ENCODE measurements at regions not wholly inside any gene's neighbourhood (a gene's known extent, or its start where the extent isn't known, plus 50 kb on each side); places are given as distances from the start of the nearest gene placed in this dataset.
"Not testable (repeated sequence)": the region's sequence is repeated elsewhere in the genome, so short reads cannot be mapped to it uniquely, and the experiment has no call there.

GRCh38 chr6:80508885-80509630 lies 402.6 kb downstream of the BCKDHB start:
- DNase-seq, result no peak

- no peak for DNase-seq
Measured at GRCh38 chr6:80504882-80505281, 398.4 kb downstream of the BCKDHB start.

DNA sequence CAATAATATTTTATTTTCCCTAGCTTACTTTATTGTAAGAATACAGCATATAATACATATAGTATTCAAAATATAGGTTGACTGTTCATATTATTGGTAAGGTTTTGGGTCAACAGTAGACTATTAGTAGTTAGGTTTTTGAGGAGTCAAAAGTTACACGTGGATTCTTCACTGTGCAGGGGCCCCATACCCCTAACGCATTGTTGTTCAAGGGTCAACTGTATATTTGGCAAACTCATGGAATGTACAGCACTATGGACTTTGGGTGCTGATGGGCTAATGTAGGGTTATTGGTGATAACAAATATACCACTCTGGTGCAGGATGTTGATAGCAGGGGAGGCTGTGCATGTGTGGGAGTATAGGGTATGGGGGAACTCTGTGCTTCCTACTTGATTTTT lies 397.2 kb downstream of the BCKDHB start:
- no peak for DNase-seq

GRCh38 chr6:80502871-80503270 lies 396.4 kb downstream of the BCKDHB start:
- DNase-seq, result no peak

- DNase-seq, result no peak
Measured at GRCh38 chr6:80501636-80502035, 395.2 kb downstream of the BCKDHB start.

DNA sequence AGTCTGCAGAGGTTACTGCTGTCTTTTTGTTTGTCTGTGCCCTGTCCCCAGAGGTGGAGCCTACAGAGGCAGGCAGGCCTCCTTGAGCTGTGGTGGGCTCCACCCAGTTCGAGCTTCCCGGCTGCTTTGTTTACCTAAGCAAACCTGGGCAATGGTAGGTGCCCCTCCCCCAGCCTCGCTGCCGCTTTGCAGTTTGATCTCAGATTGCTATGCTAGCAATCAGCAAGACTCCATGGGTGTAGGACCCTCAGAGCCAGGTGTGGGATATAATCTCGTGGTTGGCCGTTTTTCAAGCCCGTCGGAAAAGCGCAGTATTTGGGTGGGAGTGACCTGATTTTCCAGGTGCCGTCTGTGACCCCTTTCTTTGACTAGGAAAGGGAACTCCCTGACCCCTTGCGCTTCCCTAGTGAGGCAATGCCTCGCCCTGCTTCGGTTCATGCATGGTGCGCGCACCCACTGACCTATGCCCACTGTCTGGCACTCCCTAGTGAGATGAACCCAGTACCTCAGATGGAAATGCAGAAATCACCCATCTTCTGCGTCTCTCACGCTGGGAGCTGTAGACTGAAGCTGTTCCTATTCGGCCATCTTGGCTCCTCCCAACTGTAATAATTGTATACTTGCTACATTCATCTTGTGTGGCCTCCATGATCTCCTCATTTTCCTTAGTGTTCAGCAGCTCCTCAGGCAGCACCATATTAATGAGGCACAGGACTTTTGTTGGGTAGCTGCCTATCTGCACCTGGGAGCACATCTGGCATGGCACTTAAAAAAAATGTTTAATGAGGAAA lies 391.4 kb downstream of the BCKDHB start:
- not testable (repeated sequence) for DNase-seq

DNA sequence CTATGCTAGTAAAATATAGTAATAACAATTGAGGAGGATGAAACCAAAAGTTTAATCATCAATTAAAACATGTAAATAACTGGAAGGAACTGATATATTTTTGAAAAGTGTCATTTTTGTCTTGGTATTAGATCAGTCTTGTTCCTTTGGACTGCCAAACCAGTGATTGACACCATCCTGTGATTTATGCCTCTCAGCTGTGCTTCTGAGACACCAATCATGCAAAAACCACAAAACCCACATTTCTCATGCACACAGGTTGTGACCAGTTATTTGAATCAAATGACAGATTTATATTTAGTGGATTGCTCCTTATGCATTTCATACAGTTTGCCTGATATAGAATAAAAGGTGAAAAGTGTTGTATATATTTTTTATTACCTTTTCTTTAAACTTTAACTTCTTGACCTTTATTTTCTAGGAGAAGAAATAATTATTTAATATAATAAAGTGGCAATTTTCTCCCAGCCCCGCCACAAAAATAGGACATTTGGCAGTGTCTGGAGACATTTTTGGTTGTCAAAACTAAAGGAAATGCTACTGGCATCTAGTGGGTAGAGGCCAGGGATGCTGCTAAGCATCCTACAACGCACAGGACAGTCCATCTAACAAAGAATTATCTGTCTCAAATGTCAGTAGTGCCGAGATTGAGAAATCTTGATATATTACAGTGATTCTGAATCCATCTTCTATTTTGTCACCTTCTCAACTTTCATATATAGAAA lies 383.6 kb downstream of the BCKDHB start:
- DNase-seq, result no peak

GRCh38 chr6:80488190-80488589 lies 381.7 kb downstream of the BCKDHB start:
- DNase-seq, result no peak

DNA sequence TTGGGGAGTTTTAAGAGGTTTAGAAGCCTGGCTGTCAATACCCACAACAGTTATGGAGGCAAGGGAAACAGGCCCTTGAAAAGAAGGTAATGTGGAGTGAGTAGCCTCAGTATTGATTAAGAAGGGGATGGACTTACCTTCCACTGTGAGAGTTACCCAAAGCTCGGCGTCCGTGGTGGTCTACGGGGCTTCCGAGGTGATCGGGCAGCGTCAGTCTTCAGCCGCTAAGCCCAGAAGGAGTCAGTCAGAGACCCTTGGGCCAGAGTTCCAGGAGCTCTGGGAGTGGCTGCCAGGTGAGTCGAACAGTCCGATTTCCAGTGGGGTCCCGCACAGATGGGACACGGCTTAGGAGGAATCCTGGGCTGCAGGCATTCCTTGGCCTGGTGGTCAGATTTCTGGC lies 379.0 kb downstream of the BCKDHB start:
- not testable (repeated sequence) for DNase-seq

DNA sequence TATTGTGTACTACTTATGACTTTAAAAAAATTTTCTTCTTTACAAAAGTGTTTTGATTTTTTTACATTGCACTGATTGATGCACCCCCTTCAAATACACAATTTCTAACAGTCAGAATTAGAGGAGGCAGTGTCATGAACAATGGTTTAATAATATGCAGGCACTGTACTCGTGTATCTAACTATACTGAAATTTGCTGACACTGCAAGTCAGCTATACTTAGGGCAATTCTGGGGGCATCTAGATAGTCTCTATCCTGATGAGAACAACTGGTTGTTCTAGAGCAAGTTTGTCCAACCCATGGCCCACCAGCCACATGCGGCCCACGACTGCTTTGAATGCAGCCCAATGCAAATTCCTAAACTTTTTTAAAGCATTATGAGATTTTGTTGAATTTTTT lies 375.6 kb downstream of the BCKDHB start:
- no peak for DNase-seq

DNA sequence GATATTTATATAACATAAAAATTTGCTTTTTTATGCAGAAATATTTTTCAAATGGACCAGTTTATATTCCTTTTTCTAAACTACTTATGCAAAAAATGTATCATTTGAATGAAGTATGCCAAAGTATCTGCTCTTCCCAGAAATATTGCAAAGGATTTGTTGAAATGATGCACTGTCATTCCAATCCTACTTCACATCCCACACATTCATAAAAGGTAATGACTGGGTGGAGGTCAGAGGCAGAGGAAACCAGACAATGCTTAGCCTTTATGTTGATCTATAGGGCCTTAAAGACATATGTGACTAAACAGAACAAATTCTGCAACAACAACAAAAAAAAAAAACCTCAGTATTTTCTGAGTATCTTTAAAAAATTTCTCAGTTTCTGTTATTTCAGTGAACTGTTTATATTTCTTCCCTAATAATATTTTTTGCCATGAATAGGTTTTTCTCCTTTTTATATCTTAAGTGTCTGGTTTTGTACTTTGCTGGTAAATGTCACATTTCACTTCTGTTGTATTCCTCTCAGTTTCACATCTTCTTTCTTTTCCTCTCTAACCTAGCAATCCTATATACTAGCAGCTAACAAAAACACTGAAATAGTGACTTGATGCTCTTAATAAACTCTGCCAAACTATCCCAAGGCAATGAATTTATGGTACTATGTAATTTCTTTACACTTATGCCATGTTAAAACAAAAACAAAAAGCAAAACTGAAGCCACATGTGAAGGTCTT lies 374.1 kb downstream of the BCKDHB start:
- DNase-seq, result no peak

DNA sequence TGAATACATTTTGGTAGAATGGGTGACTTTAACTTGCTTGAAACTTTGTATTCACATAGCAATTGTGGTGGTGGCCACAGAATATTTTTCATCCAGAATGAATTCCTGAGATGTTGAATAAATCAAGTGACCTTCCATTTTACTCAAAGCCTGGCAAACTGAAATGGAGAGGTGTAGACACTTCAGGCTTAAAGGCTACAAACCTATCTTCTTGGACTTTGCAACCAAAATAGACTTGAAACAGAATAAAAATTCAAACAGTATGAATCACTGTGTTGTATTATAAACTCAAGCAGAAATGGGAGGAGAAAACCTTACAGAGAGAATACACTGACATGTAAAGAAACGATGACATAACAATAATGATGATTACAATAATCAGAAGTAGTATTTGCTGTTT lies 371.6 kb downstream of the BCKDHB start:
- no peak for DNase-seq

DNA sequence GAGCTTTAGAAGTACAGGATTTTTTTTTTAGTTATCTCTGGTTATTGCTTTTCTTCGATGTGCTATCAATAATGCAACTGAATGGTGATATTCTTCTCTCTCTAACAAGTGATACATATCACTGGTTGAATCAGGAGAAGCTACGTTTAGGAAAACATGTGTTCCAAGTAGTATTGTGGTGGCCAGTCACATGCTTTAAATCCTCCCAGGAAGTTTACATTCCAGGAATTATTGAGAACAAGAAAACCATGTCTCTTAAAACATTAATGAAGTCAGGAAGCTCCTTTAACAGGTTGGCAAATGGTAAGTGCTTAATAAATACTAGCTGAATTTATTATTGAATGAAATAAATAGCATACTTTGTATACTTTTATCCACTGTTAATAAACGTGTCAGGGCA lies 371.1 kb downstream of the BCKDHB start:
- DNase-seq, result no peak

GRCh38 chr6:80472271-80472670 lies 365.8 kb downstream of the BCKDHB start:
- no peak for DNase-seq

GRCh38 chr6:80469977-80470376 lies 363.5 kb downstream of the BCKDHB start:
- DNase-seq, result no peak

DNA sequence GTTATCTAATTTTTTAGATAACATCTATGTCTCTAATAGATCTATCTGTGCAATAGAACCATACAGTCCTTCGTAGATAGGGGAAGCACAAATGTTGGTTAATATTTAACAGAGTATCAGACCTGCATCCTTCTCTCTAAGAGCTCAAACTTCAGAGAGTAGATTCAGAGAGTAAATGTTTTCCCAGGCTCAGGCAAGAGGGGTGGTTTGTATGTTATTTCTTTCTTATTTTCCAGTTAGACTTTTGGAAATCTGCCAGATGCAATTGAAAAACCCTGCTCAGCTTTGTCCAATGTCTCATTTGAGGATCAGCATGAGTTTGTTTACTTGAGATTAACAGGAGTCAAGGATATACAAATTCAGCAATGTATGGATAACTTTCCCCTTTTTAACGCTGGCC lies 361.9 kb downstream of the BCKDHB start:
- no peak for DNase-seq

DNA sequence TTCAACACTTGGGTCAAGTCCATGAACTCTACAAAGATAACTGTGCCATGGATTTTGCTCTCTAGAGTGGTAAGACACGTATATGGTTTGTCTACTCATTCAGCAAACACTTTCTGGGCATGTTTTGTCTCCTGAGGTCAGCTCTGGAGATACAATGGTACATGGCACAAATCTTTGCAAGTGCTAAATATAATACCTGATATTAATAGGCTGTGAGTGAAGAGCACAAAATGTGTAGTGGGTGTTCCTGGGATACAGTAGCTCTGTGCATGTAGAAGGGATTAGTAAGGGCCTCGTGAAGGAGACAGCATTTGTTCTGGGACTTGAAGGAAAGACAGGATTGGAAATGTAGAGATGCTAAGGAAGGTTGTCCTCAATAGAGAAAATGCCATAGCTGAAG lies 360.9 kb downstream of the BCKDHB start:
- no peak for DNase-seq

DNA sequence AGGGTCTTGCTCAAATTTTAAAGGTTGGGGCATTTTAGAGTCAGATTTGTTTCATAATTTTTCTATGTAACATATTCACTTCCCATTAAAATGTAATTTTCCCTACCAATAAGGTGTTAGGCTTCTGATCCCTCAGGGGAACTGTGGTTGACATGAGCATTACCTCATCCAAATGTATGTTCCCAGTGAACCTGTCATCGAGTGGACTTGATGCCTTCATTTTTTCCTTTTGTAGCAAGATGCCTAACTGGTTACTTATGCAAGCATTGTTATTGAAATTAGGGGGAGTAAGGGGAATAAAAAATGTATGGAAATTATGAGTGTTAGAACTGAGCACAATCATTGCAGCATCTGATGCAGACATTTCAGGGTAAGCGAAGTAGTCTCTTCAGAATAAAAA lies 360.5 kb downstream of the BCKDHB start:
- DNase-seq, result no peak

DNA sequence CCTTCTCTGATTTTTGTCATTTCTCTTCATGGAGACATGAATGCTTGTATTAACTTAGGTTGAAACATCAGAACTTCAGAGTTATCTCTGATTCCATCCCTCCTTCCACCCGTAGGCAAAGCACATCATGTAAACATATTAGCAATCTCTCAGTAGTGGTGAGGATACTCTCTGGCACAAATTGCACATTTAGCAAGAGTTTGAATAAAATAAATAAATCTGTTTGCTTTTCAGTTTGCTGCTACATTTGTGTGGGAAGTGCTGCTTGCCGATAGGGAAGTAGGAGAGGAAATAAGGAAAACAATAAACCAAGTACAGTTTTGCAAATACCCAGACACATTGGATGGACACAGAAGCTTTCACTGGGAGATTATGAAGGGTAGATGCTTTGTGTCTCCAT lies 359.0 kb downstream of the BCKDHB start:
- DNase-seq, result no peak

- DNase-seq, result no peak
Measured at GRCh38 chr6:80464901-80465300, 358.4 kb downstream of the BCKDHB start.

- no peak for DNase-seq
Measured at GRCh38 chr6:80463197-80463596, 356.7 kb downstream of the BCKDHB start.

DNA sequence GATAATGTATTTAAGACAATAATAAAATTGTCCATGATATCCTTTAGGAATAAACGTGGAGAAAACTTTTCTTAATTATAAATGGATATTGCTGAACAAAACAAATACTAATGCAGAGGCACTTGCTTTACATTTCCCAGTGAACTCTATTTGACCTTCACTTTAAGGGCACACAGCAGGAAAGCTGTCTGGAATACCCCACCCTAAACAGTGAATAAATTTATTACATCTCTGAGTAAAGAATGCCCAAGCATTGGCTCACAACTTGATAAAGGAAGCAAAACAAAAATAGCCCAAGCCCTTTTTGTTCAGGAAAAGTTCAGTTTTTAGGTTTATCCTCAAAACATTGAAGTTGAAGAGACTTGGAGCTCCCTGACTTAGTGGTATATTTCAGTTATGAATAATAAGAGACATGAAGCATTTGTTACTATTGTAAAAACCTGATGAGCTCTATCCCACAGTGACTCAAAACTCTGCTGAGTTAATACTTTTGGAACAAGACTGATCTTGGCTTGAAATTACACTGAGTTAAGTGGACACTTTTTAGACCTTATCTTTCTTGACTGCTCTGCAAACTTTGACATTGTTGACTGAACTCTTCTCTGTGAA lies 353.9 kb downstream of the BCKDHB start:
- no peak for DNase-seq
